ENCODE measurements at regions not wholly inside any gene's neighbourhood (a gene's known extent, or its start where the extent isn't known, plus 50 kb on each side); places are given as distances from the start of the nearest gene placed in this dataset.
"Not testable (repeated sequence)": the region's sequence is repeated elsewhere in the genome, so short reads cannot be mapped to it uniquely, and the experiment has no call there.

- Mint-ChIP-seq H3K9me3 (ENCODE audit: unreplicated experiment) (no peaks in the 10 kb centered on the region), H3K36me3 (ENCODE audit: unreplicated experiment) (peaks cover 4% of the 10 kb centered on the region), H3K4me3 (ENCODE audit: unreplicated experiment) (no peak overlapping the region), H3K4me1 (ENCODE audit: low read depth, unreplicated experiment) (no peaks in the 10 kb centered on the region), H3K27ac (ENCODE audit: unreplicated experiment) (no peak overlapping the region), H3K27me3 (ENCODE audit: unreplicated experiment) (no peaks in the 10 kb centered on the region)
- TF ChIP-seq CTCF (IDR thresholded peaks at IDR 0.05; ENCODE audit: partially characterized antibody, unreplicated experiment): no peak
- DNase-seq: no peak
Observed at GRCh38 chr4:43619219-43619618, 726.7 kb downstream of the GRXCR1 start.

- DNase-seq; H3K9me3 Mint-ChIP-seq (ENCODE audit: unreplicated experiment); H3K4me3 Mint-ChIP-seq (ENCODE audit: unreplicated experiment); H3K4me1 Mint-ChIP-seq (ENCODE audit: low read depth, unreplicated experiment); H3K27me3 Mint-ChIP-seq (ENCODE audit: unreplicated experiment); H3K36me3 Mint-ChIP-seq (ENCODE audit: unreplicated experiment); H3K27ac Mint-ChIP-seq (ENCODE audit: unreplicated experiment): not testable (repeated sequence)
Observed at GRCh38 chr4:43637893-43638292, 745.4 kb downstream of the GRXCR1 start.

GRCh38 chr4:43651991-43652390, 759.5 kb downstream of the GRXCR1 start:
- Mint-ChIP-seq H3K9me3 (ENCODE audit: unreplicated experiment) (peaks cover 3% of the 10 kb centered on the region), H3K4me1 (ENCODE audit: low read depth, unreplicated experiment) (no peaks in the 10 kb centered on the region), H3K4me3 (ENCODE audit: unreplicated experiment) (no peak overlapping the region), H3K36me3 (ENCODE audit: unreplicated experiment) (no peaks in the 10 kb centered on the region), H3K27ac (ENCODE audit: unreplicated experiment) (no peak overlapping the region), H3K27me3 (ENCODE audit: unreplicated experiment) (peaks cover 1% of the 10 kb centered on the region)
- DNase-seq: no peak
- TF ChIP-seq CTCF (IDR thresholded peaks at IDR 0.05; ENCODE audit: partially characterized antibody, unreplicated experiment): no peak

- DNase-seq; H3K36me3 Mint-ChIP-seq (ENCODE audit: unreplicated experiment); H3K4me1 Mint-ChIP-seq (ENCODE audit: low read depth, unreplicated experiment); H3K27ac Mint-ChIP-seq (ENCODE audit: unreplicated experiment); H3K9me3 Mint-ChIP-seq (ENCODE audit: unreplicated experiment); H3K4me3 Mint-ChIP-seq (ENCODE audit: unreplicated experiment); H3K27me3 Mint-ChIP-seq (ENCODE audit: unreplicated experiment): not testable (repeated sequence)
Observed at GRCh38 chr4:43659547-43659946, 767.0 kb downstream of the GRXCR1 start.

- H3K4me1 Mint-ChIP-seq (ENCODE audit: low read depth, unreplicated experiment); DNase-seq; H3K4me3 Mint-ChIP-seq (ENCODE audit: unreplicated experiment); H3K36me3 Mint-ChIP-seq (ENCODE audit: unreplicated experiment); H3K27ac Mint-ChIP-seq (ENCODE audit: unreplicated experiment); H3K27me3 Mint-ChIP-seq (ENCODE audit: unreplicated experiment); H3K9me3 Mint-ChIP-seq (ENCODE audit: unreplicated experiment): not testable (repeated sequence)
Observed at GRCh38 chr4:43672265-43672885, 776.2 kb downstream of the KCTD8 start.

- TF ChIP-seq CTCF (IDR thresholded peaks at IDR 0.05; ENCODE audit: partially characterized antibody, unreplicated experiment): no peak
- Mint-ChIP-seq H3K27ac (ENCODE audit: unreplicated experiment) (no peak overlapping the region), H3K27me3 (ENCODE audit: unreplicated experiment) (no peaks in the 10 kb centered on the region), H3K4me1 (ENCODE audit: low read depth, unreplicated experiment) (peaks cover 2% of the 10 kb centered on the region), H3K36me3 (ENCODE audit: unreplicated experiment) (no peaks in the 10 kb centered on the region), H3K4me3 (ENCODE audit: unreplicated experiment) (no peak overlapping the region), H3K9me3 (ENCODE audit: unreplicated experiment) (no peaks in the 10 kb centered on the region)
- DNase-seq: no peak
Observed at GRCh38 chr4:43680421-43680820, 768.2 kb downstream of the KCTD8 start.
